Type B pancreatic cell (in vitro differentiated cells): ENCODE measurements at regions not wholly inside any gene's neighbourhood (a gene's known extent, or its start where the extent isn't known, plus 50 kb on each side); places are given as distances from the start of the nearest gene placed in this dataset.

Experiments
- DNase-seq: peaks from one replicate; pipeline ENCODE4 v3.0.0; 2021; ENCODE audit warnings: mixed read lengths; ENCODE audit not compliant: unreplicated experiment; ENCODE audit errors: extremely low spot score
- H3K27ac Mint-ChIP-seq: 2 replicates; pipeline ENCODE4 v1.8.0; 2021; ENCODE audit warnings: mild to moderate bottlenecking, mixed read lengths
- H3K27me3 Mint-ChIP-seq: 2 replicates; pipeline ENCODE4 v1.8.0; 2021; ENCODE audit warnings: mixed read lengths
- H3K36me3 Mint-ChIP-seq: 2 replicates; pipeline ENCODE4 v1.8.0; 2021; ENCODE audit warnings: mixed read lengths
- H3K4me1 Mint-ChIP-seq: one replicate; pipeline ENCODE4 v1.8.0; 2021; ENCODE audit warnings: mixed read lengths; ENCODE audit not compliant: unreplicated experiment
- H3K4me3 Mint-ChIP-seq: 2 replicates; pipeline ENCODE4 v1.8.0; 2021; ENCODE audit warnings: mild to moderate bottlenecking, mixed read lengths
- H3K9me3 Mint-ChIP-seq: 2 replicates; pipeline ENCODE4 v1.8.0; 2021; ENCODE audit warnings: mixed read lengths
- TF ChIP-seq, protein P1 (sequence below): fragments of 200-600 bp; sonication (generic); conservative IDR thresholded peaks from 2 replicates; pipeline ENCODE4 v1.5.0; 2021; ENCODE audit warnings: antibody characterized with exemption, mild to moderate bottlenecking

- Mint-ChIP-seq H3K9me3 (no peaks in the 10 kb centered on the region), H3K27me3 (no peaks in the 10 kb centered on the region), H3K4me1 (no peaks in the 10 kb centered on the region), H3K4me3 (no peak overlapping the region), H3K27ac (no peak overlapping the region), H3K36me3 (no peaks in the 10 kb centered on the region)
- DNase-seq: no peak
- TF ChIP-seq, protein P1, sequence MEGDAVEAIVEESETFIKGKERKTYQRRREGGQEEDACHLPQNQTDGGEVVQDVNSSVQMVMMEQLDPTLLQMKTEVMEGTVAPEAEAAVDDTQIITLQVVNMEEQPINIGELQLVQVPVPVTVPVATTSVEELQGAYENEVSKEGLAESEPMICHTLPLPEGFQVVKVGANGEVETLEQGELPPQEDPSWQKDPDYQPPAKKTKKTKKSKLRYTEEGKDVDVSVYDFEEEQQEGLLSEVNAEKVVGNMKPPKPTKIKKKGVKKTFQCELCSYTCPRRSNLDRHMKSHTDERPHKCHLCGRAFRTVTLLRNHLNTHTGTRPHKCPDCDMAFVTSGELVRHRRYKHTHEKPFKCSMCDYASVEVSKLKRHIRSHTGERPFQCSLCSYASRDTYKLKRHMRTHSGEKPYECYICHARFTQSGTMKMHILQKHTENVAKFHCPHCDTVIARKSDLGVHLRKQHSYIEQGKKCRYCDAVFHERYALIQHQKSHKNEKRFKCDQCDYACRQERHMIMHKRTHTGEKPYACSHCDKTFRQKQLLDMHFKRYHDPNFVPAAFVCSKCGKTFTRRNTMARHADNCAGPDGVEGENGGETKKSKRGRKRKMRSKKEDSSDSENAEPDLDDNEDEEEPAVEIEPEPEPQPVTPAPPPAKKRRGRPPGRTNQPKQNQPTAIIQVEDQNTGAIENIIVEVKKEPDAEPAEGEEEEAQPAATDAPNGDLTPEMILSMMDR: no peak
Observed at GRCh38 chr2:53452957-53453748, 314.5 kb upstream of the CHAC2 start.

GRCh38 chr2:53452400-53452799, 315.2 kb upstream of the CHAC2 start:
- H3K36me3 Mint-ChIP-seq: no peaks in the 10 kb centered on the region
- no peaks in the 10 kb centered on the region for H3K4me1 Mint-ChIP-seq
- no peaks in the 10 kb centered on the region for H3K9me3 Mint-ChIP-seq
- no peaks in the 10 kb centered on the region for H3K27me3 Mint-ChIP-seq
- no peak overlapping the region for H3K27ac Mint-ChIP-seq
- TF ChIP-seq, protein P1: no peak
- no peak for DNase-seq
- H3K4me3 Mint-ChIP-seq: no peak overlapping the region

DNA sequence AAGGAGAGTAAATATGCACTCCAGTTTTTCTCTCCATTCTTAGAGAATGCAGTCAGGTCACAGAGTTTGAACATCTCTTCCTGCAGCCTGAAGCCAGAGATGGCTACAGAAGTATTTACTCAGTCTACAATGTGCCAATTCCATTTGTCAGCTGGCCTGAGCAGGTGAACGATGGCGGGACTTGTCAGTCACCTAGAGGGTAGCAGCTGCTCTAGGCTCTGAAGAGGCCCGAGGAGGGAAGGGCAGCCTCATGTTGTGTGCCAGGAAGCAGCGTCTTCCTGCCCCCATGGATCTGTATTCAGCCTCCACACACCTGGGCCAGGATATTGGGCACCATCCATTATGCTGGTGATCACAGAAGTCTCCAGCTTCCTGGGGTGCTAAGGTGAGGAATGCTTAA, 316.7 kb upstream of the CHAC2 start:
- DNase-seq: no peak
- no peak overlapping the region for H3K4me3 Mint-ChIP-seq
- H3K9me3 Mint-ChIP-seq: no peaks in the 10 kb centered on the region
- H3K36me3 Mint-ChIP-seq: no peaks in the 10 kb centered on the region
- H3K27me3 Mint-ChIP-seq: no peaks in the 10 kb centered on the region
- TF ChIP-seq, protein P1: no peak
- H3K4me1 Mint-ChIP-seq: no peaks in the 10 kb centered on the region
- no peak overlapping the region for H3K27ac Mint-ChIP-seq

- Mint-ChIP-seq H3K4me3 (no peak overlapping the region), H3K27ac (no peak overlapping the region), H3K4me1 (peaks cover 3% of the 10 kb centered on the region), H3K9me3 (no peaks in the 10 kb centered on the region), H3K27me3 (peaks cover 3% of the 10 kb centered on the region), H3K36me3 (no peaks in the 10 kb centered on the region)
- TF ChIP-seq, protein P1: no peak
- DNase-seq: no peak
Observed at GRCh38 chr2:53448591-53448990, 319.0 kb upstream of the CHAC2 start.

DNA sequence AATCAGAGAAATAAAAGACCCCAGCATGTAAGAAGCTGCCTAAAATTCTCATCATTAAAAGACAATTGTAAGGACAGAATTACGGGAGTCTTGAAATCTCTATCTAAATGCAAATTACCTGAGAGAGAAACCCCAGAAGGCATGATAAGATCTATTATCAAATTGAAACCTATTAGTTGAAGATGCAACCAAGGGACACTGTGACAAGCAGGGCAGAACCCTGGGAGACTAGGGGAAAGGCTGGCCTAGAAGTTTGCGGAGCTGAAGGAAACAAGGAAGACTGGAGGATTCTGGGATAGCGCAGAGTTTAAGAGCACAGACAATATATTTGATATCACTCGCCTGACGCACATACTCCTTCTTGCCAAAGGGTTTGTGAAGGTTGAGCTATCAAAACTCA, 319.5 kb upstream of the CHAC2 start:
- no peaks in the 10 kb centered on the region for H3K9me3 Mint-ChIP-seq
- TF ChIP-seq, protein P1: no peak
- no peaks in the 10 kb centered on the region for H3K36me3 Mint-ChIP-seq
- H3K4me1 Mint-ChIP-seq: peaks cover 3% of the 10 kb centered on the region
- H3K27ac Mint-ChIP-seq: no peak overlapping the region
- H3K4me3 Mint-ChIP-seq: no peak overlapping the region
- no peak for DNase-seq
- H3K27me3 Mint-ChIP-seq: peaks cover 5% of the 10 kb centered on the region
